Endothelial cell of umbilical vein (primary cell): ENCODE measurements at regions not wholly inside any gene's neighbourhood (a gene's known extent, or its start where the extent isn't known, plus 50 kb on each side); places are given as distances from the start of the nearest gene placed in this dataset.

Source experiments
- BruUV-seq: library from RNA; stranded (reverse); fragments of 400-500 nt; replicated peaks from 2 replicates; lab custom pipeline; 2021; lab: Mats Ljungman, UMichigan
- CTCF ChIA-PET: fragments of 300-600, 350-600 bp; sonication (Branson Sonifier 250); formaldehyde crosslinking; loops from one replicate; lab custom pipeline; 2021; ENCODE audit warnings: antibody characterized with exemption, inconsistent platforms; lab: Charles Lee
- POLR2A ChIA-PET: fragments of 300-600, 350-600 bp; sonication (Branson Sonifier 250); formaldehyde crosslinking; loops from one replicate; lab custom pipeline; 2021; ENCODE audit warnings: antibody characterized with exemption, inconsistent platforms; lab: Charles Lee
- DNase-seq: peaks from one replicate; pipeline ENCODE4 v3.0.0-alpha.2; 2011; ENCODE audit warnings: low read depth, low spot score
- FAIRE-seq: peaks from 2 replicates; lab custom pipeline; 2011; peaks lifted over from hg19 to GRCh38; lab: Jason Lieb, UNC
- H2AFZ ChIP-seq: 2 replicates; pipeline ENCODE4 v1.6.0; 2012; ENCODE audit warnings: low read depth, low read length, control low read depth, inconsistent platforms
- H3K27ac ChIP-seq: 2 replicates; pipeline ENCODE4 v1.5.1; 2011; ENCODE audit warnings: low read depth, mild to moderate bottlenecking, control low read depth, low read length, moderate library complexity; ENCODE audit not compliant: insufficient read depth
- H3K27me3 ChIP-seq, 2 experiments: 2 replicates each; pipeline versions ENCODE4 v1.6.0 to v1.6.1; 2011; ENCODE audit warnings: low read length in 2 of 2, mixed read lengths in 1 of 2; ENCODE audit not compliant: control insufficient read depth in 2 of 2, insufficient read depth in 2 of 2
- H3K36me3 ChIP-seq, 2 experiments: 2 replicates in 1 of 2; 3 replicates in 1 of 2; pipeline ENCODE4 v1.5.1; 2011; ENCODE audit warnings: low read length in 2 of 2, mild to moderate bottlenecking in 1 of 2, moderate library complexity in 1 of 2; ENCODE audit not compliant: control insufficient read depth in 2 of 2, insufficient read depth in 2 of 2; ENCODE audit errors: extremely low read depth in 1 of 2
- H3K4me1 ChIP-seq: 3 replicates; pipeline ENCODE4 v1.5.1; 2011; ENCODE audit warnings: mild to moderate bottlenecking, low read length; ENCODE audit not compliant: control insufficient read depth, insufficient read depth; ENCODE audit errors: extremely low read depth
- H3K4me2 ChIP-seq: 2 replicates; pipeline ENCODE4 v1.6.1; 2011; ENCODE audit warnings: low read length, control low read depth, mixed read lengths; ENCODE audit not compliant: insufficient read depth
- H3K4me3 ChIP-seq, 3 experiments: fragments of 200-600 bp in 1 of 3; sonication (generic), shearing (Covaris generic) in 1 of 3; replicated peaks in 1 of 3; 2 replicates each; pipeline ENCODE4 v1.5.1; 2011 to 2016; ENCODE audit warnings: control low read depth in 3 of 3, low read length in 3 of 3, mild to moderate bottlenecking in 2 of 3, inconsistent platforms in 1 of 3, low read depth in 1 of 3, moderate library complexity in 1 of 3; ENCODE audit not compliant: insufficient read depth in 1 of 3
- H3K79me2 ChIP-seq: 2 replicates; pipeline ENCODE4 v1.6.0; 2012; ENCODE audit warnings: low read length, inconsistent platforms; ENCODE audit not compliant: control insufficient read depth, insufficient read depth
- H3K9ac ChIP-seq: replicated peaks from 2 replicates; pipeline ENCODE3; 2011; ENCODE audit warnings: low read length, control low read depth; ENCODE audit not compliant: insufficient read depth; ENCODE audit errors: extremely low read depth
- H3K9me1 ChIP-seq: replicated peaks from 3 replicates; pipeline ENCODE4 v1.6.0; 2011; ENCODE audit warnings: mild to moderate bottlenecking, low read length; ENCODE audit not compliant: control insufficient read depth, insufficient read depth; ENCODE audit errors: extremely low read depth
- H3K9me3 ChIP-seq: replicated peaks from 2 replicates; pipeline ENCODE4 v1.5.1; 2012; ENCODE audit warnings: low read length, inconsistent platforms; ENCODE audit not compliant: control insufficient read depth, insufficient read depth
- H4K20me1 ChIP-seq: replicated peaks from 2 replicates; pipeline ENCODE3; 2011; ENCODE audit warnings: mild to moderate bottlenecking, low read length; ENCODE audit not compliant: control insufficient read depth, insufficient read depth; ENCODE audit errors: extremely low read depth
- CTCF ChIP-seq, 2 donors: IDR thresholded peaks; 1 replicate in 1 of 2; 2 replicates in 1 of 2; pipeline ENCODE4 v1.5.1; 2011; ENCODE audit warnings: low read length in 2 of 2, mild to moderate bottlenecking in 2 of 2, moderate library complexity in 2 of 2, control low read depth in 1 of 2, inconsistent platforms in 1 of 2, low read depth in 1 of 2; ENCODE audit not compliant: insufficient read depth in 1 of 2; ENCODE audit errors: extremely low read depth in 1 of 2
- EZH2 ChIP-seq: IDR thresholded peaks from 2 replicates; pipeline ENCODE4 v1.6.1; 2012; ENCODE audit warnings: borderline replicate concordance, low read depth, mild to moderate bottlenecking, moderate library complexity, low read length, inconsistent platforms; ENCODE audit not compliant: severe bottlenecking
- FOS ChIP-seq: IDR thresholded peaks from 2 replicates; pipeline ENCODE4 v1.6.1; 2011; ENCODE audit warnings: mild to moderate bottlenecking, low read length, moderate library complexity, borderline replicate concordance; ENCODE audit not compliant: insufficient read depth
- GATA2 ChIP-seq: IDR thresholded peaks from 2 replicates; pipeline ENCODE4 v1.7.0; 2011; ENCODE audit warnings: low read depth, mild to moderate bottlenecking, moderate library complexity, mixed read lengths, low read length; ENCODE audit not compliant: insufficient read length, insufficient read depth
- JUN ChIP-seq: IDR thresholded peaks from 2 replicates; pipeline ENCODE4 v1.6.1; 2011; ENCODE audit warnings: borderline replicate concordance, low read depth; ENCODE audit not compliant: insufficient read length, insufficient read depth
- MAX ChIP-seq: IDR thresholded peaks from 2 replicates; pipeline ENCODE4 v1.6.1; 2011; ENCODE audit not compliant: insufficient read depth, insufficient read length
- MYC ChIP-seq: IDR thresholded peaks from one replicate; pipeline ENCODE4 v1.6.1; 2011; ENCODE audit warnings: mild to moderate bottlenecking, low read depth, low read length
- POLR2A ChIP-seq: IDR thresholded peaks from 2 replicates; pipeline ENCODE4 v1.6.1; 2012; ENCODE audit warnings: low read depth, mild to moderate bottlenecking, control low read depth, low read length
- POLR2AphosphoS5 ChIP-seq: IDR thresholded peaks from 2 replicates; pipeline ENCODE4 v1.6.1; 2012; ENCODE audit warnings: low read depth, mild to moderate bottlenecking, control low read depth, low read length, moderate library complexity; ENCODE audit not compliant: insufficient read depth
- dilution Hi-C: fragments of 300-500 bp; cut with MboI; formaldehyde crosslinking; loops from one replicate; pipeline ENCODE4 v1.15.0; 2019; ENCODE audit warnings: low sequenced_read_pairs; ENCODE audit not compliant: extremely low pct_ligation_motif_present
- intact Hi-C: fragments of 100-400 bp; cut with micrococcal nuclease; formaldehyde crosslinking; loops from one replicate; pipeline ENCODE4 v1.10.0; 2022

- H2AFZ ChIP-seq: no peak overlapping the region
- dilution Hi-C loops: no loop called here
- POLR2A ChIA-PET: no interaction called here
- no peaks in the 10 kb centered on the region for H3K9me1 ChIP-seq
- no peaks in the 10 kb centered on the region for H3K27me3 ChIP-seq
- H3K79me2 ChIP-seq: no peaks in the 10 kb centered on the region
- no peaks in the 10 kb centered on the region for H3K4me1 ChIP-seq
- CTCF ChIA-PET: no interaction called here
- H4K20me1 ChIP-seq: no peaks in the 10 kb centered on the region
- no peak overlapping the region for H3K4me3 ChIP-seq
- DNase-seq (no peak), FAIRE-seq (no peak)
- no TSS peak for BruUV-seq
- no peaks in the 10 kb centered on the region for H3K36me3 ChIP-seq
- H3K9me3 ChIP-seq: no peaks in the 10 kb centered on the region
- H3K27ac ChIP-seq: no peak overlapping the region
- no peak overlapping the region for H3K4me2 ChIP-seq
- TF ChIP-seq CTCF (IDR thresholded peaks at IDR 0.05; ENCODE audit: extremely low read depth in 1 of 2, insufficient read depth in 1 of 2, low read depth in 1 of 2, low read length in 2 of 2) (no peak), JUN (no peak), FOS (no peak), POLR2AphosphoS5 (no peak), MYC (no peak), GATA2 (no peak), EZH2 (no peak), POLR2A (no peak), MAX (no peak)
- H3K9ac ChIP-seq: no peak overlapping the region
- intact Hi-C loops: no loop called here
Measured at GRCh38 chrX:20988804-20989203, 385.4 kb upstream of the CNKSR2 start.
